ENCODE measurements at regions not wholly inside any gene's neighbourhood (a gene's known extent, or its start where the extent isn't known, plus 50 kb on each side); places are given as distances from the start of the nearest gene placed in this dataset.

DNA sequence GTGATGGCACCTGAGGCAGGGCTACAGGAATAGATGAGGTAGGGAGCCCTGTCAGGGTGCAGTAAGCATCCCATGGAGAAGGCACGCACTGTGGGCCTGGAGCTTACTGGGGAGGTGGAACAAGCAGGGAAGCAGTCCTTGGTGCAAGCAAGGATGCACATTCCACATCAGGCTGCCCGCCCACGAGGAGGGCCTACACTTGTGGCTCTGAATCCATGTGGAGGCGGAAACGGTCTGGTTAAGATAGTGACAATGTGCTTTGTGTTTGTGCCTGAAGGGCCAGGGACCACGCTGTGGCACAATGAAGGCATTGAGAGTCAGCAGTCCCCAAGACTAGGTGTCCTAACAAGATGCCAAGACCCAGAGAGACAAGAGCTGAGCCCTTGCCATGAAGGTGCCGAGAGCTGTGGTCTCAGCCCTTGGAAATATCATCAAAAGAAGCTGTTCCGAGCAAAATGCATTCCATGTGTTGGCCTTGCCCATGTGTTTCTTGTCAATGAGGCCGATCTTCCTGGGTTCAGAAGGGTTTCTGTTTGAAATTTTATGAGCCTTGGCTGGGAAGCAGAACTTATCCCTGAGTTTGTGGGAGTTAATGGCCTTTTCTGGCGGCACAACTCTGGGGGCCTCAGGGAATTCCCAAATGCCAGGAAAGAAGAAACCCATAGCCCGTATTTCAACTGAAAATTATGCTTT lies 111.9 kb downstream of the NGF start:
- H3K4me3 ChIP-seq = no peak overlapping the region
- TF ChIP-seq EP300 (IDR thresholded peaks at IDR 0.05) (no peak), POLR2A (IDR thresholded peaks at IDR 0.05) (no peak)
- TF ChIP-seq, protein P1, sequence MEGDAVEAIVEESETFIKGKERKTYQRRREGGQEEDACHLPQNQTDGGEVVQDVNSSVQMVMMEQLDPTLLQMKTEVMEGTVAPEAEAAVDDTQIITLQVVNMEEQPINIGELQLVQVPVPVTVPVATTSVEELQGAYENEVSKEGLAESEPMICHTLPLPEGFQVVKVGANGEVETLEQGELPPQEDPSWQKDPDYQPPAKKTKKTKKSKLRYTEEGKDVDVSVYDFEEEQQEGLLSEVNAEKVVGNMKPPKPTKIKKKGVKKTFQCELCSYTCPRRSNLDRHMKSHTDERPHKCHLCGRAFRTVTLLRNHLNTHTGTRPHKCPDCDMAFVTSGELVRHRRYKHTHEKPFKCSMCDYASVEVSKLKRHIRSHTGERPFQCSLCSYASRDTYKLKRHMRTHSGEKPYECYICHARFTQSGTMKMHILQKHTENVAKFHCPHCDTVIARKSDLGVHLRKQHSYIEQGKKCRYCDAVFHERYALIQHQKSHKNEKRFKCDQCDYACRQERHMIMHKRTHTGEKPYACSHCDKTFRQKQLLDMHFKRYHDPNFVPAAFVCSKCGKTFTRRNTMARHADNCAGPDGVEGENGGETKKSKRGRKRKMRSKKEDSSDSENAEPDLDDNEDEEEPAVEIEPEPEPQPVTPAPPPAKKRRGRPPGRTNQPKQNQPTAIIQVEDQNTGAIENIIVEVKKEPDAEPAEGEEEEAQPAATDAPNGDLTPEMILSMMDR (IDR thresholded peaks at IDR 0.05) = no peak
- DNase-seq (ENCODE audit: low spot score in 2 of 2) = no peak
- H3K9me3 ChIP-seq = no peaks in the 10 kb centered on the region
- WGBS, 2 donors = 55 to 72% methylated on average over 9 to 11 of the region's 11 CpGs
- no peak overlapping the region for H3K27ac ChIP-seq
- H3K27me3 ChIP-seq = no peaks in the 10 kb centered on the region
- H3K4me1 ChIP-seq = peaks cover 0 to 14% (median 0%) of the 10 kb centered on the region in 4 donors
- H3K36me3 ChIP-seq = no peaks in the 10 kb centered on the region

DNA sequence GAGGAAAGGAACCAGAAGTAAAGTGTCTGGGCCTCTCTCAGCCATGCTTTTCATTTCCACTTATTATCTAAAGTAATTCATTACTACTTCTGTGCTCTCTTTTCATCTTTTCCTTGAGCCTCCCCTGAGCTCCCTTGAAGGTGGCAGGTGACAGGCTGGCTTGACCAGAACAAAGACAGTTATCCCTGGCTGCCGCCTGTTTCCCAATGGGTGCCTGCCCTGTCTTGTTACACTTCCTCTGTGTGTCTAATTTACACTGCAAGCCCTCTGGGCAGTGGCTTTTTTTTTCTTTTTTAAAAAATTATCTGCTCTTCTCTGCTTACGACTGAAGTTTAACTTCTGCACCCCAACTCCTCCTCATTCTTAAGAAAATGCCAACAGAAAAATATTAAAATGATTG lies 113.4 kb downstream of the NGF start:
- no peak for DNase-seq (ENCODE audit: low spot score in 2 of 2)
- Histone ChIP-seq H3K27ac (no peak overlapping the region), H3K36me3 (no peaks in the 10 kb centered on the region), H3K27me3 (no peaks in the 10 kb centered on the region), H3K9me3 (no peaks in the 10 kb centered on the region), H3K4me3 (no peak overlapping the region), H3K4me1 (peaks cover 0 to 13% (median 2%) of the 10 kb centered on the region in 4 donors)
- 76 to 84% methylated on average over 2 of the region's 2 CpGs for WGBS, 2 donors
- TF ChIP-seq EP300 (IDR thresholded peaks at IDR 0.05) (no peak), POLR2A (IDR thresholded peaks at IDR 0.05) (no peak)
- TF ChIP-seq, protein P1 (IDR thresholded peaks at IDR 0.05) = no peak

DNA sequence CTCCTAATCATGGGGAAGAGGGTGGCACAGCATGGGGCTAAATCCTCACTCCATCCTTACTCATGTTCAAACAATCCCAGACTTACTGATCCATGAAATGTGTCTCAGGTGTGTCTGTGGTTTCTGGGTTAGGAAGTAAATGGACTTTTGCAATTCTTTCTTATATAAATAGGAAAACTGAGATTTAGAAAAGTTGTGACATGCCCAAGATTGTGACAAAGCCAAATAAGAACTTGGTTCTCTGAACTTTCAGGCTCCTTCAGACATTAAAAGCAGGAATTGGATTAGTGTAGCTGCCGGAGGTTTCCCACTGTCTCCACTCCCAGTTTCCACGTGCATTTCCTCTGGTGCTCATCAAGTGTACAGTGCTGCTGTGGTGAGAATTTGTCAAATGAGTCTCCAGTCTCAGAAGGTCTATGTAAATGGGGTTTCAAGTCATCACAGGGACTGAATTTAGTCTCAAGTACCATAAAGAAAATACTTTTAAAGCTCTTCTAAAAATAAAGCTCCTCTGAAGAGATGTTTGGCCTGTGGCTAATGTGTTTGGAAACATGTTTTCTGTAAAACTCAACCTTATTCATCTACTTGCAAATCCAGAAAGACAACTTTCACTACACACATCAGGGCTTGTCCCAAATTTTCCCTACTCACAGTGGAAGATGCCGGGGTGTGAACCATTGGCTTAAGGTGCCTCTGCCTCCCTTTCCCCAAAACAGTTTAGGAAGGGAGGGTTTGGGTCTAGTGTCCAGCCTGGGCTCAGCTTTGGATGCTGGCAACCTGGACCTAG lies 115.2 kb downstream of the NGF start:
- Histone ChIP-seq H3K27me3 (no peaks in the 10 kb centered on the region), H3K9me3 (no peaks in the 10 kb centered on the region), H3K4me3 (no peak overlapping the region)

DNA sequence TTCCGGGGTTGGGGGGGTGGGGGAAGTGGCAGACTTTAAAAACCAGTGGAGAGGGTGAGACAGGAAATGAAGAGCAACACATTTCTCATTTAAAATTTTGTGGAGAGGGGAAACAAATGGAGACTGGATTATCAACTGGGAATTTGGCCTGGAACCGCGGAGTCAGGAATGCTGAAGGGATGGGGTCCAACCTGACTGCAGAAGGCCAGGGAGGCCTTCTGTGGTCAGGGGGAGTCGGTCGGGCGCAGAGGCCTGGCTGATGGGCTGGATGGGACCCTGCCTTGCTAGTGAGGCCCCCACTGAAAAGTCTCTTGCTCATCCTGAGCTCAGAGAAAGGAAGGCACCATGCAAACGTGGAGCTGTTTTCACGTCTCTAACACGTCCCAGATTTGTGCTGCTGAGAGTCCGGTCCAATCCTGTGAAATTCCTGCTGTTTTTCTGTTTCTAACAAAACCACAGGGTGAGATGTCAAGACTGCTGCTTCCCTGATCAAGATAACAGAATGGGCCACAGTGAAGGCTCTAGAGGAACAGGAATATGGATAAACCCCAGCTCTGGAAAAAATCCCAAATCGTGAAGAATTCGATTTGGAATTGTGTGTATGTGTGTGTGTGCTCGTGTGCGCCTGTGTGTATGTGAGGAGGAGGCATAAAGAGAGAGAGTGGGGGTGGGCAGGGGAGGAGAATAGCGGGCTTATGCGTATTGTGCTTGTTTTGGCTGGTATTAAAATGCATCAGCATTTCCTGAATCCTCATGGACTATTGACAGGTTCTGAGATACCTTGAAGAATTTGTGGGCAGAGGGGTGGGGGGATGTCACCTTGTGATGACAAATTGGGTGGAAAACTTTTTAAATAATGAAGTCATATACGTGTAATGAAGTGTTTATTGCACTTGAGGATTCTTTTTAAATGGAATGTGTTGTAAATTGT lies 117.4 kb downstream of the NGF start:
- DNase-seq (ENCODE audit: low spot score in 2 of 2) = no peak
- no peak for TF ChIP-seq POLR2A (IDR thresholded peaks at IDR 0.05)
- TF ChIP-seq, protein P1 (IDR thresholded peaks at IDR 0.05) = no peak
- TF ChIP-seq EP300 (IDR thresholded peaks at IDR 0.05) = no peak
- H3K9me3 ChIP-seq = no peaks in the 10 kb centered on the region
- no peak overlapping the region for H3K4me3 ChIP-seq
- no peaks in the 10 kb centered on the region for H3K27me3 ChIP-seq
- H3K27ac ChIP-seq = peak overlapping the region in 3 of 4 donors; percentile 14 to 75 (median 30)
- WGBS, 2 donors = 62 to 68% methylated on average over 17 of the region's 17 CpGs
- H3K4me1 ChIP-seq = peaks cover 0 to 25% (median 2%) of the 10 kb centered on the region in 4 donors
- no peaks in the 10 kb centered on the region for H3K36me3 ChIP-seq

More for the DNA sequence above, 115.2 kb downstream of the NGF start:
- no peaks in the 10 kb centered on the region for H3K36me3 ChIP-seq
- 79 to 88% methylated on average over 3 of the region's 3 CpGs for WGBS, 2 donors
- no peak for DNase-seq (ENCODE audit: low spot score in 2 of 2)
- TF ChIP-seq EP300 (IDR thresholded peaks at IDR 0.05) (no peak), POLR2A (IDR thresholded peaks at IDR 0.05) (no peak)
- TF ChIP-seq, protein P1 (IDR thresholded peaks at IDR 0.05) = no peak
- no peak overlapping the region for H3K27ac ChIP-seq
- H3K4me1 ChIP-seq = peaks cover 0 to 16% (median 2%) of the 10 kb centered on the region in 4 donors
